ENCODE measurements at regions not wholly inside any gene's neighbourhood (a gene's known extent, or its start where the extent isn't known, plus 50 kb on each side); places are given as distances from the start of the nearest gene placed in this dataset.
A peak's percentile ranks its signal among the peaks of the same experiment; 100 is the strongest.

GRCh38 chr9:16191691-16192402 lies 639.0 kb downstream of the CCDC171 start:
- Histone ChIP-seq H3K36me3 (replicated peaks in 1 of 2) (no peaks in the 10 kb centered on the region), H3K4me3 (no peak overlapping the region), H3K4me1 (replicated peaks in 1 of 2) (peaks cover 4% of the 10 kb centered on the region in 2 donors), H3K9me3 (replicated peaks in 1 of 3) (no peaks in the 10 kb centered on the region), H3K27me3 (no peaks in the 10 kb centered on the region), H3K27ac (no peak overlapping the region)
- WGBS, 4 donors: 2 to 4% (median 3%) methylated on average over 12 to 14 of the region's 14 CpGs
- no peak for TF ChIP-seq POLR2A (IDR thresholded peaks at IDR 0.05)
- peak; percentile 65 to 83 (median 73) for TF ChIP-seq CTCF (IDR thresholded peaks at IDR 0.05)
- peak; percentile 65 to 87 (median 77) for DNase-seq
- intact Hi-C loops (cut with DNase I): no loop called here

GRCh38 chr9:16192403-16193017 lies 639.7 kb downstream of the CCDC171 start:
- 27 to 33% (median 30%) methylated on average over 5 to 6 of the region's 6 CpGs for WGBS, 4 donors
- Histone ChIP-seq H3K9me3 (replicated peaks in 1 of 3) (no peaks in the 10 kb centered on the region), H3K4me3 (no peak overlapping the region), H3K27ac (no peak overlapping the region), H3K27me3 (no peaks in the 10 kb centered on the region), H3K4me1 (replicated peaks in 1 of 2) (peaks cover 4% of the 10 kb centered on the region in 2 donors), H3K36me3 (replicated peaks in 1 of 2) (no peaks in the 10 kb centered on the region)
- TF ChIP-seq POLR2A (IDR thresholded peaks at IDR 0.05) (no peak), CTCF (IDR thresholded peaks at IDR 0.05) (no peak)
- intact Hi-C loops (cut with DNase I): no loop called here
- DNase-seq: no peak

DNA sequence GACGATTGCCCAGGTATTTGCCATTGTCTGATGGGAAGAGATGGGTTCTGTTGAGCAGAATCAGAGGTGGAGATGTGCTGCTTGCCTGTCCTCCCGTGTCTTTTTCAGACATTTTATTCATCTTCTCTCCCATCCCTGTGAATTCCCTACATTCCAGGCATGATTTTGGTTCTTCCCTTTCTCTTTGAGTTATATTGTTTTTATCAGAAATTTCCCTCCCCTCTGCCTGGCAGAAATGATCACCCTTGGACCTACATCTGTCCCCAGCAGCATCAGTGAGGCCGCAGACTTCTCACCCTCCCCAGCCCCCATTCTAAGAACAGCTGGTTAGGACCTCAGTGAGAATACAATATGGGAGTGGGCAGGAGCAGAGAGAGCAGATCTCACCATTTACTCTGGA lies 640.2 kb downstream of the CCDC171 start:
- H3K27me3 ChIP-seq: no peaks in the 10 kb centered on the region
- no peaks in the 10 kb centered on the region for H3K36me3 ChIP-seq (replicated peaks in 1 of 2)
- H3K4me1 ChIP-seq (replicated peaks in 1 of 2): peaks cover 4% of the 10 kb centered on the region in 2 donors
- WGBS, 4 donors: 78 to 87% (median 82%) methylated on average over 3 of the region's 3 CpGs
- H3K4me3 ChIP-seq: no peak overlapping the region
- no peaks in the 10 kb centered on the region for H3K9me3 ChIP-seq (replicated peaks in 1 of 3)
- no peak overlapping the region for H3K27ac ChIP-seq
- DNase-seq: no peak
- intact Hi-C loops (cut with DNase I): no loop called here
- TF ChIP-seq CTCF (IDR thresholded peaks at IDR 0.05) (no peak), POLR2A (IDR thresholded peaks at IDR 0.05) (no peak)

- Histone ChIP-seq H3K27ac (no peak overlapping the region), H3K4me3 (no peak overlapping the region), H3K27me3 (no peaks in the 10 kb centered on the region), H3K36me3 (replicated peaks in 1 of 2) (no peaks in the 10 kb centered on the region), H3K4me1 (replicated peaks in 1 of 2) (peaks cover 4% of the 10 kb centered on the region in 2 donors), H3K9me3 (replicated peaks in 1 of 3) (no peaks in the 10 kb centered on the region)
- TF ChIP-seq POLR2A (IDR thresholded peaks at IDR 0.05): no peak
- TF ChIP-seq CTCF (IDR thresholded peaks at IDR 0.05): no peak
- intact Hi-C loops (cut with DNase I): no loop called here
- 67 to 89% (median 86%) methylated on average over 1 of the region's 1 CpG for WGBS, 4 donors
- no peak for DNase-seq
Measured at GRCh38 chr9:16196206-16196605, 643.4 kb downstream of the CCDC171 start.

Data from adrenal gland (tissue), 9 donors.